Common myeloid progenitor, CD34-positive (primary cell): ENCODE measurements at regions not wholly inside any gene's neighbourhood (a gene's known extent, or its start where the extent isn't known, plus 50 kb on each side); places are given as distances from the start of the nearest gene placed in this dataset.

Source experiments
- CTCF ChIA-PET: fragments of 350-600 bp; sonication (Branson Sonifier 250); formaldehyde crosslinking; loops from one replicate; lab custom pipeline; 2021; ENCODE audit warnings: antibody characterized with exemption; lab: Charles Lee
- POLR2A ChIA-PET: fragments of 350-600 bp; sonication (Branson Sonifier 250); formaldehyde crosslinking; loops from one replicate; lab custom pipeline; 2021; ENCODE audit warnings: antibody characterized with exemption; lab: Charles Lee
- DNase-seq, 3 donors: peaks; one replicate each; pipeline versions ENCODE4 v3.0.0 to v3.0.0-alpha.2; 2013
- H3K27ac ChIP-seq, 2 experiments: 1 replicate in 1 of 2; 2 replicates in 1 of 2; pipeline ENCODE4 v1.7.0; 2013; ENCODE audit warnings: inconsistent platforms in 2 of 2, low read length in 2 of 2, mild to moderate bottlenecking in 2 of 2, low read depth in 1 of 2, moderate library complexity in 1 of 2; ENCODE audit not compliant: severe bottlenecking in 2 of 2, insufficient read depth in 1 of 2, poor library complexity in 1 of 2
- H3K27me3 ChIP-seq, 5 experiments: replicated peaks in 2 of 5; 1 replicate in 3 of 5; 2 replicates in 2 of 5; pipeline versions ENCODE4 v1.6.1 to v1.7.0; 2013; ENCODE audit warnings: low read length in 4 of 5, mild to moderate bottlenecking in 2 of 5, moderate library complexity in 2 of 5, inconsistent platforms in 1 of 5; ENCODE audit not compliant: insufficient read depth in 5 of 5, control insufficient read depth in 4 of 5
- H3K36me3 ChIP-seq, 4 experiments: 1 replicate in 2 of 4; 2 replicates in 2 of 4; pipeline versions ENCODE4 v1.6.1 to v1.7.0; 2013; ENCODE audit warnings: low read length in 3 of 4, control low read depth in 1 of 4, mild to moderate bottlenecking in 1 of 4; ENCODE audit not compliant: control insufficient read depth in 4 of 4, insufficient read depth in 4 of 4
- H3K4me1 ChIP-seq, 4 experiments: 1 replicate in 3 of 4; 2 replicates in 1 of 4; pipeline versions ENCODE4 v1.6.1 to v1.7.1; 2013; ENCODE audit warnings: low read length in 3 of 4, mild to moderate bottlenecking in 3 of 4, control low read depth in 1 of 4, inconsistent platforms in 1 of 4, moderate library complexity in 1 of 4; ENCODE audit not compliant: control insufficient read depth in 4 of 4, insufficient read depth in 4 of 4; ENCODE audit errors: control extremely low read depth in 1 of 4
- H3K4me3 ChIP-seq, 7 experiments: 1 replicate in 4 of 7; 2 replicates in 3 of 7; pipeline versions ENCODE4 v1.5.1 to v1.7.0; 2013; ENCODE audit warnings: mild to moderate bottlenecking in 7 of 7, low read length in 6 of 7, moderate library complexity in 6 of 7, inconsistent platforms in 2 of 7, low read depth in 2 of 7, control low read depth in 1 of 7; ENCODE audit not compliant: insufficient read depth in 4 of 7, control insufficient read depth in 1 of 7; ENCODE audit errors: extremely low read depth in 1 of 7
- H3K9me3 ChIP-seq, 5 experiments: 1 replicate in 4 of 5; 2 replicates in 1 of 5; pipeline versions ENCODE4 v1.6.1 to v1.7.1; 2013; ENCODE audit warnings: low read length in 4 of 5, mild to moderate bottlenecking in 2 of 5, inconsistent platforms in 1 of 5, low read depth in 1 of 5, moderate library complexity in 1 of 5; ENCODE audit not compliant: control insufficient read depth in 4 of 5, insufficient read depth in 2 of 5; ENCODE audit errors: control extremely low read depth in 1 of 5
- WGBS: methylation state at CpG from one replicate; pipeline ENCODE4 v1.1.5; 2013; ENCODE audit not compliant: insufficient coverage; 5-methylcytosine and 5-hydroxymethylcytosine counted together

DNA sequence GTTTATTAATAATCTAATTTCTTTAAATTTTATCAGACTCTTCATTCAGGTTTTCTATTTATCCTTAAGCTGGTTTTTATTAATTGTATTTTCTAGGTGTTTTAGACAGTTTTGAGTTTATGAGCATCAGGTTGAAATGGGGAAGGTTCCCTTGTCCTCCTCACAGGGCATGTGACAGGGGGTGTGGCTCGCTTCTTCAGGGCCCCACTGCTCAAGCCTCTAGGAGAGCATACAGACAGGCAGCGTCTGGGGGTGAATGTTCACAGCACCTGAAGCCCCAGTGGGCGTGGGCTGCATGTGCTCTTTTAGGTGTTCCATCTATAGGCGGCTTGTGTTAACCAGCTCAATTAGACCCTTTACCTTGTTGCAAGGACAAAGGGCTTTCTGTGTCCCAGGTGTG, 78.2 kb upstream of the RUFY1 start:
- no peaks in the 10 kb centered on the region for H3K27me3 ChIP-seq
- CTCF ChIA-PET = no interaction called here
- H3K36me3 ChIP-seq = no peaks in the 10 kb centered on the region
- 81% methylated on average over 2 of the region's 4 CpGs for WGBS
- POLR2A ChIA-PET = no interaction called here
- no peak overlapping the region for H3K4me3 ChIP-seq
- no peak for DNase-seq
- no peak overlapping the region for H3K27ac ChIP-seq
- no peaks in the 10 kb centered on the region for H3K9me3 ChIP-seq
- peaks cover 0 to 7% (median 5%) of the 10 kb centered on the region in 4 experiments for H3K4me1 ChIP-seq

DNA sequence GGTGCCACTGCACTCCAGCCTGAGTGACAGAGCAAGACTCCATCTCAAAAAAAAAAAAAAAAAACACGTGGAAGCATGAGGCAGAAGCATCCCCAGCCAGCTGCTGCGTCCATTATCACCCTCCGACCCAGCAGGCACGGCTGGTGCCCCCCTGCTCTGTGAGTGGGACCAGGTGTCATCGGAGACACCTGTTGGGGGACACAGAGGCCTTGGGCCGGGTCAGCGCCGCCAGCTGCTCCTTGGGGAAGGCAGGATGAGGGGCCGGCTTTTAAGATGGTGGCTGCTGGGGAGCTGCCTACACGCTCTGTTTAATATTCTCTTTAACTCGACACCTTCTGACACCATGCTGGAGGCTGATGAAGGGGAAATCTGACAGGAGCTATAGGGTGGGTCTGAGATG, 80.2 kb upstream of the RUFY1 start:
- no peak overlapping the region for H3K27ac ChIP-seq
- POLR2A ChIA-PET = no interaction called here

DNA sequence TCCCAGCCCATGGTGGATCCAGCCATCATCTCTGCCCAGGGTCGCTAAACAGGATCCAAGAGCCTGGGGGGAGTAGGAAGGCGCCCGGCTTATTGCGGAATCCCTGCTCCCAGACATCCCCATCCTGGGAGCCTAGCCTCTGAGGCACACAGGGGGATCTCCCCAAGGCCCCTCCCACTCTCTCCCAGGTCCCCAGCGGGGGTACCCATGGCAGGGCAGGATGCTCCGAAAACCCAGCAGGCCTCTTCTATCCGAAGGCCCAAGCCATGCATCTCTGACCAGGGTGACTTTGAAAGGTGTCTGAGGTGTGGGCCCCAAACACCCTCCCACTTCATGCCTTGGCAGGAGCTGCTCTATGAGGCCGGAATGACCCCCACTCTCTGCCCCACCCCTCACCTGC, 81.7 kb upstream of the RUFY1 start:
- ChIA-PET POLR2A (no interaction called here), CTCF (no interaction called here)
- H3K27me3 ChIP-seq = peaks cover 0 to 1% (median 0%) of the 10 kb centered on the region in 5 experiments
- peaks cover 0 to 9% (median 0%) of the 10 kb centered on the region in 5 experiments for H3K9me3 ChIP-seq
- DNase-seq = no peak
- WGBS = 80% methylated on average over 5 of the region's 8 CpGs
- no peaks in the 10 kb centered on the region for H3K36me3 ChIP-seq
- H3K4me1 ChIP-seq = no peaks in the 10 kb centered on the region
- H3K27ac ChIP-seq = no peak overlapping the region
- H3K4me3 ChIP-seq = no peak overlapping the region

More for the DNA sequence above, 80.2 kb upstream of the RUFY1 start:
- no peak overlapping the region for H3K4me3 ChIP-seq
- H3K27me3 ChIP-seq = peaks cover 0 to 1% (median 0%) of the 10 kb centered on the region in 5 experiments
- DNase-seq = no peak
- peaks cover 0 to 4% (median 3%) of the 10 kb centered on the region in 4 experiments for H3K4me1 ChIP-seq
- 95% methylated on average over 5 of the region's 11 CpGs for WGBS
- CTCF ChIA-PET = interaction anchor here (1.1 kb wide), 1 partner anchor 23 kb away, joined by 3 read pairs; no protein-coding TSS in a partner anchor
- H3K9me3 ChIP-seq = peaks cover 0 to 4% (median 0%) of the 10 kb centered on the region in 5 experiments
- no peaks in the 10 kb centered on the region for H3K36me3 ChIP-seq

DNA sequence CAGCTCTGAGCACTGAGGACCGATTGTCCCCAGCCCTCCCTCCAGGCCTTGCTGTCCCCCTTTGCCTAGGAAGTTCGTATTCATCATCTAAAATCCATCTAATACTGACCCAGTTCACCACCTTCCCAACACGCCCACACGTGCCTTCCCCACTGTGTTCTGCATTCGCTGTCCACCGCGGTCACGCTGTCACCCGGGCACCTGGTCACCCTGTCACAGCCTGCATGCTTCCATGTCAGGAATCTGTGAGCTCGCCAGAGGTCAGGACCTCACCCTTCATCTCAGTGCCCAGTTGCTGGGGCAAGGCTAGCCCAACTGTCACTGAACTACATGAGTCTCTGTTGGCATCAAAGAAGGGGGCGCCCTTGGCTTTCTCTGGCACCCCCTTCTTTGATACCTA, 82.9 kb upstream of the RUFY1 start:
- Histone ChIP-seq H3K4me1 (no peaks in the 10 kb centered on the region), H3K27ac (no peak overlapping the region), H3K4me3 (no peak overlapping the region), H3K9me3 (peaks cover 0 to 9% (median 0%) of the 10 kb centered on the region in 5 experiments), H3K27me3 (peaks cover 0 to 1% (median 0%) of the 10 kb centered on the region in 5 experiments), H3K36me3 (no peaks in the 10 kb centered on the region)
- ChIA-PET POLR2A (no interaction called here), CTCF (no interaction called here)
- DNase-seq = no peak
- WGBS = 98% methylated on average over 10 of the region's 11 CpGs

DNA sequence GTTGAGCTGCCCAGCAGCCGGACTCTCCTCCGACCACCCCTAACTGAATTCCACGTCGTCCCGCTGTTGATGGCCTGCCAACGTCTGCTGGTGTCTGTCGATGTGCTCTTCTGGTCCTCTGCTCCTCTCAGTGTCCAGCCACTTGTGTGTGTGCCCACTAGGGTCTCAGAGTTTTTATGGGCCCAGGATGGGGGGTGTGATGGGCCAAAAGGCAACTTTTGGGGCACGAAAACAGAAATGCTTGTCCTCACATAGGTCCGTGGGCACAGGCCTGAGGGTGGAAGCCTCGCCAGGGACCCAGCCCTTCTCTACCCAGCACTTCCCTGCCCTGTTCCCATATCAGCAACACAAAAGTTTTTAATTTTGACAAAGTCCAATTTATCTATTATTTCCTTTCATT, 85.7 kb upstream of the RUFY1 start:
- peaks cover 0 to 9% (median 0%) of the 10 kb centered on the region in 5 experiments for H3K9me3 ChIP-seq
- no peak overlapping the region for H3K27ac ChIP-seq
- H3K36me3 ChIP-seq = no peaks in the 10 kb centered on the region
- POLR2A ChIA-PET = no interaction called here
- no peak for DNase-seq
- no peak overlapping the region for H3K4me3 ChIP-seq
- WGBS = 98% methylated on average over 9 of the region's 10 CpGs
- no peaks in the 10 kb centered on the region for H3K4me1 ChIP-seq
- peaks cover 0 to 3% (median 0%) of the 10 kb centered on the region in 5 experiments for H3K27me3 ChIP-seq
- CTCF ChIA-PET = no interaction called here

DNA sequence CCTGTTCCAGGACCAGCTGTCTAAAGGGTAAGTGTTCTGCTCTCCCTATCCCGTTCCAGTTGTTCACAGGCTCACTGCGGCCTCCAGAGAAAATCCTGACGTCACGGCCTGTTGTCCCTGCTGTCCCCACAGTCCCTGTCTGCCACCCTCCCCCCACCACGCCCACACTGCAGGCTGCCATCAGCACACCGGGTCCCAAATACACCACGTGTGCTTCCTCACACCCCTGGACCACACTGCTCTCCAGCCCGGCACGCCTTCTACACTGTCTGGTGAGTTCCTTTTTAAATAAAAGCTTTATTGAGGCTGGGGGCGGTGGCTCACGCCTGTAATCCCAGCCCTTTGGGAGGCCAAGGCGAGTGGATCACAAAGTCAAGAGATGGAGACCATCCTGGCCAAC, 88.3 kb upstream of the RUFY1 start:
- Histone ChIP-seq H3K4me1 (no peaks in the 10 kb centered on the region), H3K36me3 (no peaks in the 10 kb centered on the region), H3K27me3 (peaks cover 0 to 3% (median 0%) of the 10 kb centered on the region in 5 experiments), H3K9me3 (peaks cover 0 to 9% (median 3%) of the 10 kb centered on the region in 5 experiments), H3K27ac (no peak overlapping the region), H3K4me3 (no peak overlapping the region)
- ChIA-PET CTCF (interaction anchor here (0.7 kb wide), 1 partner anchor 146 kb away, joined by 3 read pairs; no protein-coding TSS in a partner anchor), POLR2A (no interaction called here)
- DNase-seq = no peak
- WGBS = 96% methylated on average over 9 of the region's 12 CpGs

DNA sequence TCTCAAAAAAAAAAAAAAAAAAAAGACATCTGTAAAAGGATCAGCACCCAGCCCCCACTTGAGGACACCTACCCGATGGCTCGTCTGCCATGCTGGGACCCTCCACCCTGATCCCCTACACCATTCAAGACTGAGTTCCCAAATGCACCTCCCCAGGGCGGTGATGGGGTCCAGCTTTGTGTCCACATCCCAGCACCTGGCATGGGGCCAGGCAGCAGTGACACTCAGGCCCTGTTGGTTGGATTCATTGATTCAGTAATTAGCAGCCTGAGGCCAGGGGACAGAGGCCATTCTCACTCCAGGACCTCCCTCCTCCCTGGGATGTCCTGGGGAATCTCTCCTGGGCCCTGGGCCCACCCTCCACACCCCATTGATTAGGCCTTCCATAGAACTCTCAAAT, 88.8 kb upstream of the RUFY1 start:
- POLR2A ChIA-PET = no interaction called here
- H3K36me3 ChIP-seq = no peaks in the 10 kb centered on the region
- peaks cover 0 to 9% (median 3%) of the 10 kb centered on the region in 5 experiments for H3K9me3 ChIP-seq
- H3K4me1 ChIP-seq = no peaks in the 10 kb centered on the region
- no peak overlapping the region for H3K27ac ChIP-seq
- WGBS = 100% methylated on average over 2 of the region's 3 CpGs
- CTCF ChIA-PET = no interaction called here
- no peak overlapping the region for H3K4me3 ChIP-seq
- peaks cover 0 to 3% (median 0%) of the 10 kb centered on the region in 5 experiments for H3K27me3 ChIP-seq
- no peak for DNase-seq
